GM18870 (cell line): ENCODE measurements at regions not wholly inside any gene's neighbourhood (a gene's known extent, or its start where the extent isn't known, plus 50 kb on each side); places are given as distances from the start of the nearest gene placed in this dataset.

Source experiments
- ATAC-seq: cut with Tn5 transposase; IDR thresholded peaks from one replicate; pipeline ENCODE4 v1.9.1; 2021; ENCODE audit warnings: moderate library complexity; ENCODE audit not compliant: unreplicated experiment

- no peak for ATAC-seq
Observed at GRCh38 chr1:199303035-199303434, 664.2 kb downstream of the PTPRC start.

DNA sequence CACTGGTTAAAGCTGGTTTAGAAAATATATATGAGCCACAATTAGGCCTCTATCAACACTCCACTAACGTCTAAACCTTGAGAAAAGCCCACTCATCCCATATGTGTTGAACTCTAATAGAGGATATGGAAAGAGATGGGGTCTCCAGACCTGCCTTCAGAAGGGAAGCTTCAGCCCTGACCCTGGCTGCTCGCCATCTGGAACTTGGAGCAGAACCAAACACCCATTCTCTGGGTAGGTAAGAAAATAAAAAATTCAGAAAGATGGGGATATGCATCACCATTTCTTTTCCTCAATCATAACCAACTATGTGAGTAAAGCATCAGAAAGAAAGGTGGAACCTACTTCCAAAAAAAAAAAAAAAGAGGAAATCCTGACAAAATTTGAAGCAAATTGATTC is 666.2 kb downstream of the PTPRC start:
- no peak for ATAC-seq

DNA sequence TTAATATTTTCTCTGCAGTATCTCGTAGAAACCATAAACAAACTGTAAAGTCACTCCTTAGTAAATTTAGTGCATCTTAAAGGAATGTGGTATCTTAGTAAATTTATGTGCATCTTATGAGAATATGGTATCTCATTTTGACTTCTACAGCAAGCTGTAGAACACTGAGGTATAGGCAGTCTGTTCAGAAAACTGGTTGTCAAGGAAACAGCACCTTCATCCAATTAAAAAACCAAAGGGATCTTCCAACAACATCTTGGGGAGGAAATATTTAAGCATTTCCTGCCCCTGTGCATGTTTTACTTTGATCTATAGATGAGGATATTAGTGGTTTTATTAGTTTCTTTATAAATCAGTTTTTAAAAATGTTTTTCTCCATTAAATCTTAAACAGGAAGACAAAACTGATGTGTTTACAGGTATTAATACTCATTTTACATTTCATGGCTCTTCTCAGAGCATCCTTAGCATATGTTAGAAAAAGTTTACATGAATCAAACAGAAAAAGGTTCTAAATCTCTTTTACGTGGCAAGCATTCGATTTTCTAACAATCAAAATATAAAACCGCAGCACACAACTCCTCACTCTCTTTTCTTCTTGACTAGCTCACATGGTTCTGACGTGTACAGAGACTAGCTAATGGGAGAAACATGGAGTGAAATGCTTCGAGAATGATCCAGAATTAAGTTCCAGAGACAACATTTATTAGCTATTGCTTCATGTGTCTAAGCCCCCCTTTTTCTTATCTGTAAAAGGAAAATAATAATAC is 668.8 kb downstream of the PTPRC start:
- no peak for ATAC-seq

- peak; percentile 76 for ATAC-seq
Observed at GRCh38 chr1:199308349-199308846, 669.6 kb downstream of the PTPRC start.

DNA sequence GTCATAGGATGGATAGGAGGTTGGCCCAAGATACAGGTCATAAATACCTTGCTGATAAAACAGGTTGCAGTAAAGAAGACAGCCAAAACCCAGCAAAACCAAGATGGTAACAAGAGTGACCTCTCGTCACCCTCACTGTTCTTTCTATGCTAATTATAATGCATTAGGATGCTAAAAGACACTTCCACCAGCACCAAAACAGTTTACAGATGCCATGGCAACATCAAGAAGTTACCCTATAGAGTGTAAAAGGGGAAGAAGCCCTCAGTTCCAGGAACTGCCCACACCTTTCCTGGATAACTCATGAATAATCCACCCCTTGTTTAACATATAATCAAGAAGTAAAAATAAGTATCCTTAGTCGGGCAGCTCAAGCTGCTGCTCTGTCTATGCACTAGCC is 671.9 kb downstream of the PTPRC start:
- no peak for ATAC-seq

GRCh38 chr1:199311478-199312262 is 672.8 kb downstream of the PTPRC start:
- ATAC-seq, result no peak

DNA sequence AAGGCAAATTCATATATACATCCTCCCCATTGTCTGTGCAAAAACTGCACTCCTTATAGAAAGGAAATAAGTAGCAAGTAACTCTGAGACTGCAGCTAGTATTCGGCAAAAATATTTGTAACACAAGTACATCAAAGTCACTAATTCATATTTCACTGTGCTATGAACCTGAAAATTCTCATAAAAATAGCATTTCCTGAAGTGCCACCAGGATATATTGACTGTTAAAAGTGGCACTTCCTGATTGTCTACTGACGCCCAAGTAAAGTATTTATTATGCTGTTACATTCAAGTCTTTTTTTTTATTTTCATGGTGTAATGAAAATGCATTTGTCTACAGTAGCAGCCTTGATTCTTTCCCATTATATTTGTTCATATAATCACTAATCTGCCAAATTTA is 673.8 kb downstream of the PTPRC start:
- ATAC-seq, result no peak

DNA sequence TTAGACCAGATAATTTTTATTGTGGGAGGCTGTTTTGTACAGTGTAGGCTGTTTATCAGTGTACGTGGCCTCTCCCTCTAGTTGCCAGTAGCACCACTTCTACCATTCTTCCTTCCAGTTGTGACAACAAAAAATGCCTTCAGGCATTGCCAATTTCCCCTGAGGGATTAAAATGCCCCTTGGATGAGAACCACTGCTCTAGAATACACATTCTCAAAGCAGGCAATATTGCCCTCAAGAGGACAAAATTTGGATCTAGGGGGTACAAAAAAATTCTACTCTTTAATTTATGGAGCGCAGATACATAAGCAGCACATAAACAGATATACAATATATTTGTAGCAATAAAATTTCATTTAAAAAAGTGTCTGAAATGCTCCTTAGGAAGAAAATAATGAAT is 674.6 kb downstream of the PTPRC start:
- ATAC-seq, result no peak

- no peak for ATAC-seq
Observed at GRCh38 chr1:199319341-199319740, 680.5 kb downstream of the PTPRC start.

DNA sequence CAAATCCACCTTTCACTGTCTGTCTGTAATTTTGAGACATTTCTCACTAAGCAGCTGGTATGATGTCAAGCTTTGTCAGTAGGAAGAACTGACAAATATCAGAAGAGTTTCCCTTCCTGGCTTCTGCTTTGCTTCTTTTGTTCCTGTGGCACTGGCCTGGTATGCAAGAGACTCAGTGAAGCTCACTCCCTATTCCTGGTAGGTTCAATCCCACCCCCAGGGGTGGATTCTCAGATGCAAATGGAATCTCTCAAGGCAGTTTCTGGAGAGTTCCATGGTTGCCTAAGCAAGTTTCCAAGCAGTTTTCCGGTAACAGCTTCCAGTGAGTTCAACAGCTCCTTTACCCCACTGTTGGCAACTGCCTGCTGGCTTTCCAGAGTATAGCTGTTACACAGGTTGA is 683.4 kb downstream of the PTPRC start:
- no peak for ATAC-seq

DNA sequence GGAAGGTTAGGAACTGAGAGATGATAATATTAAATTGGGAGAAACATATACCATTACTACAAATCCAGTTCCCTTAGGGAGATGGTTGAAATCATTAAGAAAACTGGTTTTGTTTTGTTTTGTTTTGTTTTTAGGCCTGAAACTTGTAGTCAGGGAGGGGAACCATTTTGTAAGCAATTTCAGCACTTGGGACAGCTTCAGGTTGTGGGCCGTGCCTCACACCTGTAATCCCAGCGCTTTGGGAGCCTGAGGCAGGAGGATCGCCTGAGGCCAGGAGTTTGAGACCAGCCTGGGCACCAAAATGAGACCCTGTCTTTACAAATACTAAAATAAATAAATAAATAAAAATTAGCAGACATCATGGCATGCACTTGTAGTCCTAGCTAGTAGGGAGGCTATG is 694.3 kb upstream of the NR5A2 start:
- ATAC-seq, result no peak

- no peak for ATAC-seq
Observed at GRCh38 chr1:199335496-199335895, 692.0 kb upstream of the NR5A2 start.

DNA sequence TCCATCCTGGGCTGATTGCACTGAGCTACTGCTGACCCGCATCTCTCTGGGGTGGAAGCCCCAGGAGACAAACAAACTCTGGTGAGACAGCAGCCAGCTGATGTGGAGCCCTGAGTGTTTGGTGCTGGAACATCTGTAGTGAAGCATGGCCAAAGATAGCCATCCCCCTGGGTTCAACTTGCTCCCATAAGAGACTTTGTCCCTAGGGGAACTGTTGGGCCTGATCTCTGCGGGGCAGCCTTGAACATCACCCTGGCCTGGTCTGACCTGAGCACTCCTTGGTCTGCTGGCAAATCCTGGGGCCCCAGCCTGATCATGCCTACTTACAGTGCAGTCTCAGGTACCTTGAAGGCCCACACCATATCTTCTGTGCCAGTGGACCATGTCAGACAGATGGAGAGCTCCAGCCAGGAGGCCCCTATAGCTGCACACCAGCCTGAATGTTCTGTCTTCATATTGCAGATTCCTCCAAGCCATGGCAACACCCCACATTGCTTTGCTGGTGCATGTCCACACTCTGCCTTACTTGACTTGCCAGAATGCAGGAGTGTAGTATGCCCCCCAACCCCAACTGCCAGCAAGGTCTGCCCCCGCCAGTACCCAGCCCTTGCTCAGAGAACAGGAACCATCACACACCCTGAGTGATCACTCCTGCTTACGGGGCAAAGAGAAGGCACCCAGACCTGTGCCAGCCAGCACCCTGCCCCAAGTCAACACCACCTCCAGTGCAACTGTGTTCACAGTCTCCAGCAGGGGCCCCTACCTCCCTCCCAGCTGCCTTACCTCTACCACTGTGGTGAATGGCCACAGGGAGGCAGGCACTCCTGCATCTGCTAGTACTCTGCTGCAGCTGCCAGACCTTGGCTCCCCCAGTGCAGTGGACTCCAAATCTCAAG is 690.5 kb upstream of the NR5A2 start:
- no peak for ATAC-seq

- ATAC-seq, result no peak
Observed at GRCh38 chr1:199338760-199339159, 688.8 kb upstream of the NR5A2 start.

- no peak for ATAC-seq
Observed at GRCh38 chr1:199352351-199352750, 675.2 kb upstream of the NR5A2 start.

- ATAC-seq, result no peak
Observed at GRCh38 chr1:199353906-199354305, 673.6 kb upstream of the NR5A2 start.

DNA sequence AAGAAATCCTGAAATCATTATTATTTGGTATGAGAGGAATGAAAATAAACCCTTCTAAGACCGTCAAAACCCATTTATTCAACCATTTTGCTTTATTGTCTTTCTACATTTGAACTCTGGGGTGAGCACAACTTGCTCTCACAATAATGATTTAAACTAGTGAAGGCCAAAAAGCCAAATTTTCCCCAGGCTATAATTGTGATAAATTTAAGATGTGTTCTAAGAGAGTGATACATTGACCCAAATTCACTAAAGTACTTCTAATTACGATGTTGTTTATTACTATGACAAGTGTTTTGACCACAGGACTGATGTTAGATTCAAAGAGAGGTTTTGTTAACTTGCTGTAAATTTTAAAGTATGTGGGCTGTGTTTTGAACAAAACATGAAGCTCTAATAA is 670.9 kb upstream of the NR5A2 start:
- no peak for ATAC-seq

DNA sequence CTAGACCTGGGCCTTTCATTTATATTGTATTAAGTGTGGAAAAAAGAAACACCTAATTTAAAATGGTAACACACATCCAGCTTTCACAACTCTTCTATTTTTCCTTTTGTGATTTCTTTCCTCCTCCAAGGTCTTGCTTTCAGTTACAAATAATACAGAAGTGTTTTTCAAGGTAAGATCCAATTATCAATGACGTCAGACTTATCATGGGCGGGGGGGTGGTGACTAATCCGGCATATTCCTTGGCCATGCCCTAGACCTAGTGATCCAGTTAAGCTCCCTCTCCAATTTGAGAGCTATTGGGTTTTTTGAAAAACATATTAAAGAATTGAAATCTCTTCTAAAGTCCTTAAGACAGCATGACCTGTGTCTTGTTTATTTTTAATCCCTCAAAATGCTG is 669.9 kb upstream of the NR5A2 start:
- ATAC-seq, result no peak

- no peak for ATAC-seq
Observed at GRCh38 chr1:199362996-199363395, 664.5 kb upstream of the NR5A2 start.

- ATAC-seq, result no peak
Observed at GRCh38 chr1:199373139-199373538, 654.4 kb upstream of the NR5A2 start.

DNA sequence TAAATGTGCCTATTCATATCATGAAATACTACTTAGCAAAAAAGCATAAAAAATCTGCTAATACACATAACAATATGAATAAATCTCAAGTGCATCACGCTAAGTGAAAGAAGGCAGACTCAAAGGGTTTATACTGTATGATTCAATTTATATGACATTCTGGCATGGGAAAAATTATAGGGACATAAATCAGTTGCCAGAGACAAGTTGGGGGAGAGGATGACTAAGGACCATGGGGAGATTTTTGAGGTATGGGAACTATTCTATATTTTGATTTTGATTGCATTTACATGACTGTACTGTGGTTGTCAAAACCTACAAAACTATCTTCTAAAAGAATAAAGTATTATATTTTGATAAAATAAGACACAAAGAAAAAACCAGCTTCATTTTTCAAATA is 650.3 kb upstream of the NR5A2 start:
- ATAC-seq, result no peak
